G401 (cell line): ENCODE measurements at regions not wholly inside any gene's neighbourhood (a gene's known extent, or its start where the extent isn't known, plus 50 kb on each side); places are given as distances from the start of the nearest gene placed in this dataset.
"Not testable (repeated sequence)": the region's sequence is repeated elsewhere in the genome, so short reads cannot be mapped to it uniquely, and the experiment has no call there.

Source experiments
- DNase-seq: peaks from one replicate; pipeline ENCODE4 v3.0.0-alpha.2; 2015; ENCODE audit warnings: low spot score
- in situ Hi-C: cut with HindIII; loops from 2 replicates; pipeline ENCODE4 v1.10.0; 2016; ENCODE audit warnings: low sequenced_read_pairs, mixed read lengths

- DNase-seq, result no peak
- in situ Hi-C loops, result no loop called here
Measured at GRCh38 chr6:167552961-167553735, 228.3 kb downstream of the TTLL2 start.

- in situ Hi-C loops, result no loop called here
- no peak for DNase-seq
Measured at GRCh38 chr6:167553736-167554119, 228.8 kb downstream of the TTLL2 start.

- no peak for DNase-seq
- in situ Hi-C loops, result no loop called here
Measured at GRCh38 chr6:167554854-167555253, 230.0 kb downstream of the TTLL2 start.

GRCh38 chr6:167555836-167556235, 230.9 kb downstream of the TTLL2 start:
- DNase-seq, result no peak

GRCh38 chr6:167557675-167558074, 232.8 kb downstream of the TTLL2 start:
- in situ Hi-C loops, result no loop called here

More at GRCh38 chr6:167555836-167556235, 230.9 kb downstream of the TTLL2 start:
- in situ Hi-C loops, result no loop called here

GRCh38 chr6:167558246-167559177, 233.6 kb downstream of the TTLL2 start:
- in situ Hi-C loops, result no loop called here
- DNase-seq, result no peak

More at GRCh38 chr6:167557675-167558074, 232.8 kb downstream of the TTLL2 start:
- no peak for DNase-seq

DNA sequence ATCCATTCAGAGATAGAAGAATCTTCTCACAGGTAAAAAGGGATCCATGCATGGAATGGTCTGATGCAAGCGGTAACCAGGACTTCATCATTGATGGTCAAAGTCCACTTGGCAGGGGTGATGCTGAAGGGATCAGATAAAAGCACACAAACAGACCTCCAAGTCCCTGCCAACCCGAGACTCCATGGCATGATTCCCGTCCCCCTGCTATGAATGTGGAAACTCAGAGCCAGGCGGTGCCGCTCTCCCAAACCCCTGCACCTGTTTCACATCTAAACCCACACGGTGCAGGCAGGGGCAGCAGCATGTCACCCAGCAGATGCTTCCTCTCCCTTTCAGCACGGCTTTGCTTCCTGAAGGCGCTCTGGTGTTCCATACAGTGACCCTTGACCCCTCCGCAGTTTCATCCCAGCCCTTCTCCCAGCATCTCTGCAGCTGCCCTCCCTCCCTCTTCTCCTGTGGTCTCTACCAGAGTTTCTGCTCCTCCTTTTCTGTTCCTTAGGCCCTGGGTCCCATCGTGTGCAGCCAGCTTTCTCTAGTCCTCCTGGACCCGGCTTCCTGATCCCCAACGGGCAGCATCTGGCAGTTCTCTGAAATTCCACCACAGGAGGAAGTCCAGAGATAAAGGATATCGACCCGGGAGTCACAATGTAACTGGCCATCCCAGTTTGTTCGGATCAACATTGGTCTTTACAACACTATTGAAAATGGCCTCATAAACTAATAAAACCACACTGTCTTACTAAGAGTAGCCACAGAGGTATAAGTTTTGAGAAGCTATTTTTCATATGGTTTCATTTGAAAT, 235.0 kb downstream of the TTLL2 start:
- no peak for DNase-seq
- in situ Hi-C loops, result no loop called here

- in situ Hi-C loops, result no loop called here
- no peak for DNase-seq
Measured at GRCh38 chr6:167560673-167561569, 236.0 kb downstream of the TTLL2 start.

- in situ Hi-C loops, DNase-seq: not testable (repeated sequence)
Measured at GRCh38 chr6:167562862-167563261, 238.0 kb downstream of the TTLL2 start.

- DNase-seq, result no peak
- in situ Hi-C loops, result no loop called here
Measured at GRCh38 chr6:167564416-167565250, 239.7 kb downstream of the TTLL2 start.

- DNase-seq, result no peak
- in situ Hi-C loops, result no loop called here
Measured at GRCh38 chr6:167565388-167565787, 240.5 kb downstream of the TTLL2 start.

DNA sequence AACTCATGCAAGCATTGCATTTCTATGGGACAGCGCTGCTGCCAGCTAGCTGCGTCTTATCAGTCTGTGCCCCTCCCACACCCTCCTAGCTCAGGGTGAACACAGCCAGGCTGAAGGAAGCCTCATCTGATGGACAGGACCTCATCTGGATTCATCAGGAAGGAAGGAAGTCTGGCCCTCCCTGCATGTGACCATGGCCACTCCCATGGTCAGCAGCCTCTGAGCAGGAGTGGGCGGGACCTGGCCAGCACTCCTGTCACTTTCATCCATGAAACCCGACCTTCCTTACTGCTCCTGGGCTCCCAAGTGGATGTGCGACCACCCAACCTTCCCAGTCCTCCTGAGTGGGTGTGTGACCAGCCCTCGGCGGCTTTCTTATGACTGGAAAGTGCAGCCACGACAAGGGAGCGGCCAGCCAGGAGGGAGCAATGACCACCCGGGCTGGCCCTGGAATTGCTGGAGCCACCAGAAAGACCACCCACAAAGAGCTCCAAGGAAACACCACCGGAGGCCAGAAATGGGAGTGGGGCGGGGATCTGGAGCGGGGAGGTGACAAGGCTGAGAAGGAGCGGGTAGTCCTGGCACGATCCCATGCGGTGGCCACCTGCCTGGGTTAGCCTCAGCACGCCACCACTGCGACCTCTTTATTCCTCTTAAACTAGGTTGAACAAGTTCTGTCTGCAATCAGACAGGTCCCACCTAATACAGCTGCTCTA, 241.2 kb downstream of the TTLL2 start:
- in situ Hi-C loops, result no loop called here
- DNase-seq, result no peak

DNA sequence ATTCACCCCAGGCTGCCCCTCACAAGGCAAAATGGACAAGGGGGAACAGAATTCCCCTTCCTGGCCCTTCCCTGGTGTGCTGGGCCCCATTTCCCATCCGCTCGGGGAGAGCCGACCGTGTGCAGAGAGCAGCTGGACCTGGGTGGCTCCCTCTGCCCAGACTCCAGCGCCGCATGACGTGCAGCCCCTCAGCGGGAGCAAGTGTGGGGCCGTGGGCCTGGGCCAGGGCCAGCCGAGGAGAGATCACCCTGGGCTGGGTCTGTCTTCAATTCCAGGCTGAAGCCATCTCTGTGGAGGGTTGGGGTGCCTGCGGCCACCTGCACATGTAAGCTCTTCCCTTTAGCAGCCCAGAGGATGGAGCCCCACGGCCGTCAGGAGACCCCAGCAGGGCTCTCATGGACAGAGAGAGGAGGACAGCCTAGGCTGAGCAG, 241.8 kb downstream of the TTLL2 start:
- in situ Hi-C loops, result no loop called here

GRCh38 chr6:167567142-167568033, 242.5 kb downstream of the TTLL2 start:
- in situ Hi-C loops, result no loop called here
- no peak for DNase-seq

More for the DNA sequence above, 241.8 kb downstream of the TTLL2 start:
- no peak for DNase-seq

- DNase-seq, result no peak
- in situ Hi-C loops, result no loop called here
Measured at GRCh38 chr6:167568407-167569024, 243.6 kb downstream of the TTLL2 start.
